Epithelial cell of proximal tubule (primary cell): ENCODE measurements at regions not wholly inside any gene's neighbourhood (a gene's known extent, or its start where the extent isn't known, plus 50 kb on each side); places are given as distances from the start of the nearest gene placed in this dataset.

Experiments
- DNase-seq: peaks from one replicate; pipeline ENCODE4 v3.0.0-alpha.2; 2011; ENCODE audit warnings: low read depth
- H3K4me3 ChIP-seq: 2 replicates; pipeline ENCODE4 v1.5.1; 2011; ENCODE audit warnings: low read depth, mild to moderate bottlenecking, low read length
- CTCF ChIP-seq: conservative IDR thresholded peaks from 2 replicates; pipeline ENCODE4 v1.5.1; 2012; ENCODE audit warnings: low read depth, mild to moderate bottlenecking, low read length

- no peak overlapping the region for H3K4me3 ChIP-seq
- TF ChIP-seq CTCF = no peak
- DNase-seq = no peak
Observed at GRCh38 chr1:10895621-10896020, 99.2 kb upstream of the CASZ1 start.

DNA sequence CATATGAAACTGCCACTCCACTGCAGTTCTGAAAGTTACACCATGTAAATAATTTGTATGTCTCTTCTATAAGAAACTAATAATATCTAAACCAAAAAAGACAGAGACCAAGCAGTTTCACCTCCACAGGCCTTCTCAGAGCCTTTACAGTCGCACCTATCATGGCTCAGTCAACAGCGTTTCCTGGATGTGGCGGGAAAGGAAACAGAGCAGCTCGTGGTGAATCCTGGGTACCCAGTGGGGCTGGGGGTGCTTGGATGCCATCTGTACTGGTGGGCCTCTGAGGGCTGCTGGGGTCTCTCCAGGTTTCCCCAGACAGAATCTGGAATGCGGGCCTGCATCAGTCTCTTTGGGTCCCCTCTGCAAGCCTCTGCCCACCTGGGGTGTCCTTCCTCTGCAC, 100.2 kb upstream of the CASZ1 start:
- no peak for TF ChIP-seq CTCF
- no peak for DNase-seq

DNA sequence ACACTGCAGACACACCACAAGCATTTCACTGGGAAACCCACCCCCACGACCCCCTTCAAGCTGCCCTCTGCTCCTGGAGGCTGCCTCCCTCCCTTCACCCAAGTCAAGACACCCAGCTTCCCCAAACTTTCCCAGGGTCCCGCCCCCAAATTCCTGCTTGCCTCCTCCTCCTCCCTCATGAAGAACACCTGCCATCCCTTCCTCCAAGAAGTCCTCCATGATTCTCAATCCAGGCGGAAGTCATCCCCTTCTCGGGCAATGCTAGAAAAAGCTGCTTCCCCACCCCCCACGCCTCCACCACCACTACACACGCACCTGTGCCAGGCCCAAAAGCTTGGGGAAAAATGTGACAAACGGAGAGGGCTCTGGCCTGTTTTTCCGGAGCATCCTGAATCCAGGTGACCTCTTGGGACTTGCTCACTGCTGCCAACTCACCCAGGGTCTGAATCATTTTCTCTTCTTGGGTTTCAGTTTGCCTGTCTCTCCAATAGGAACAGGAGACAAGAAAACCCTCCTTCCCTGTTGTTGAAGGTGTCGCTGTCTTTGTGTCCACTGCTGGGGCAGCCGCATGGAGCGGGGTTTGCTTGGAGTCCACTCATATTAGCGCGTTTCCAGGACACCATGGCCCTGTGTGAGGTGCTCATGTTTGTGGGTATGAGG, 101.0 kb upstream of the CASZ1 start:
- DNase-seq = no peak
- no peak for TF ChIP-seq CTCF
- H3K4me3 ChIP-seq = no peak overlapping the region

More for the DNA sequence above, 100.2 kb upstream of the CASZ1 start:
- H3K4me3 ChIP-seq = no peak overlapping the region

GRCh38 chr1:10897981-10898728, 101.7 kb upstream of the CASZ1 start:
- no peak for TF ChIP-seq CTCF
- H3K4me3 ChIP-seq = no peak overlapping the region
- DNase-seq = no peak

GRCh38 chr1:10898921-10899320, 102.5 kb upstream of the CASZ1 start:
- no peak for DNase-seq
- no peak for TF ChIP-seq CTCF
- no peak overlapping the region for H3K4me3 ChIP-seq

DNA sequence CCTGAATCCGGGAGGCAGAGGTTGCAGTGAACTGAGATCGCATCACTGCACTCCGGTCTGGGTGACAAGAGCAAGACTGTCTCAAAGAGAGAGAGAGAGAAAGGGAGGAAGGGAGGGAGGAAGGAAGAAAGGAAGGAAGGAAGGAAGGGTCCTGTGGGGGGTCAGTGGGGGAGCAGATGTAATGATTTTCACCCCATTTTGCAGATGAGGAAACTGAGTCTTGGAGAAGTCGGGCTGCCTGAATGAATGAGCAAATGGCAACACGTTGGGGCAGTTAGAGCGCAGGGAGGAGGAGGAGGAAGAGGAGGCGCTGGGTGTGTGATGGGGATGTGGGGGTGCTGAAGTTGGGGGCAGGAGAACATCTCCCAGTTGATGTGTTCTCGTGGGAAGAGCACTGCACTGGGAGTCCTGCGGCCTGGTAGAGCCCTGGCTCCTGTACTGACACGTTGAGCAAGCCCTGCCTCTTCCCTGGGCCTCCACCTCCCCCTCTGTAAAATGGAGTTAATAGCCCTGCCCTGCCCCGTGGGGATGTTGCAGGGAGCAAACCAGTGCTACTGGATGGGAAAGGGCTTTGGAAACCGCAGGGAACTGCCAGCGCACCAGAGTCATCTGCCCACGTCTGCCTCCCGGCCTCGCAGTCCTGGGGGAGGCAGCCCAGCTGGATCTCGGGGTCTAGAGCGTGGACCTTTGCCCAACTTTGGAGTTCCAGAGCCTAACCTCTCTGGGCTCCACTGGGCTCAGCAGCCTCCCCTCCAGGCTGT, 103.2 kb upstream of the CASZ1 start:
- no peak for DNase-seq
- TF ChIP-seq CTCF = no peak
- H3K4me3 ChIP-seq = no peak overlapping the region
